WTC11 (cell line): ENCODE measurements at regions not wholly inside any gene's neighbourhood (a gene's known extent, or its start where the extent isn't known, plus 50 kb on each side); places are given as distances from the start of the nearest gene placed in this dataset.

ENCODE experiments used
- MYBL2 ChIP-seq: sonication (generic); formaldehyde crosslinking; IDR thresholded peaks from 2 replicates; pipeline ENCODE4 v1.8.1; 2023; ENCODE audit warnings: mild to moderate bottlenecking, moderate library complexity, missing genetic modification reagents
- TEAD4 ChIP-seq: sonication (generic); formaldehyde crosslinking; IDR thresholded peaks from 2 replicates; pipeline ENCODE4 v1.8.0; 2022; ENCODE audit warnings: mild to moderate bottlenecking, missing genetic modification reagents
- TF ChIP-seq, protein P1 (sequence below): fragments of 200-600 bp; IDR thresholded peaks from 2 replicates; pipeline ENCODE4 v1.8.0; 2022; ENCODE audit warnings: antibody characterized with exemption
- TF ChIP-seq, protein P2 (sequence below): sonication (generic); formaldehyde crosslinking; conservative IDR thresholded peaks from 2 replicates; pipeline ENCODE4 v1.8.1; 2022; ENCODE audit warnings: mild to moderate bottlenecking, missing genetic modification reagents
- TF ChIP-seq, protein P3 (sequence below): sonication (generic); formaldehyde crosslinking; IDR thresholded peaks from 2 replicates; pipeline ENCODE4 v1.8.0; 2022; ENCODE audit warnings: mild to moderate bottlenecking, missing genetic modification reagents

DNA sequence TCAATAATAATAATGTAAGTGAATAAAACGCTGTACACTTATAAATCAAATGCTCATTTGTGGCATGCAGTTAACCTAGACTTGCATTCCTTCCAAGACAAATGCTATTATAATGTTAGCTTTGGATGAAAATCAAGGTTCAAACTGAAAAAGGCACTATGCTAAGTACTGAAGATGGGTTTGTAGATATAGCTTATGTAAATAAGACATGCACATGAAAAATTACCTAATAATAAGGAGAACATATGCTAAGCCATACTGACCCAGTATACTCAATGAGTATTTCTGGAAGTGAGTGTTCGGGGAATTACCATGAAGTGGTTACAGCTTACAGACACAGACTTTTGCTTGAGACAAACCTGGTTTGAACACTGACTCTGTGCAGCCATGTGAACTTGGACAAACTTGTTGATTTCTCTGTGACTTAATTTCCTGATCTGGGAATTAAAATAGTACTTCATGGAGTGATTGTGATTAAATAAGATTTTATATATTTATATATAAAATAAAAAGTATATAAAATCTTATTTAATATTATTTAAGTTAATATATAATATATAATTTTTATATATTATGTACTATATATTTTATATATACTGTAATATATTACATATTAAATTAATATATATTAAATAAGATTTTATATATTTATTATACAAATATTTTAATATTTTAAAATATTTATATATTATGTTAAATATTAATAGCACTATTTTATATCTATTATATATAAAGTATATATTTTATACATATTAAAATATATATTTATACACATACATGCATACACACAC is 159.2 kb downstream of the ZPLD1 start:
- TF ChIP-seq, protein P1, sequence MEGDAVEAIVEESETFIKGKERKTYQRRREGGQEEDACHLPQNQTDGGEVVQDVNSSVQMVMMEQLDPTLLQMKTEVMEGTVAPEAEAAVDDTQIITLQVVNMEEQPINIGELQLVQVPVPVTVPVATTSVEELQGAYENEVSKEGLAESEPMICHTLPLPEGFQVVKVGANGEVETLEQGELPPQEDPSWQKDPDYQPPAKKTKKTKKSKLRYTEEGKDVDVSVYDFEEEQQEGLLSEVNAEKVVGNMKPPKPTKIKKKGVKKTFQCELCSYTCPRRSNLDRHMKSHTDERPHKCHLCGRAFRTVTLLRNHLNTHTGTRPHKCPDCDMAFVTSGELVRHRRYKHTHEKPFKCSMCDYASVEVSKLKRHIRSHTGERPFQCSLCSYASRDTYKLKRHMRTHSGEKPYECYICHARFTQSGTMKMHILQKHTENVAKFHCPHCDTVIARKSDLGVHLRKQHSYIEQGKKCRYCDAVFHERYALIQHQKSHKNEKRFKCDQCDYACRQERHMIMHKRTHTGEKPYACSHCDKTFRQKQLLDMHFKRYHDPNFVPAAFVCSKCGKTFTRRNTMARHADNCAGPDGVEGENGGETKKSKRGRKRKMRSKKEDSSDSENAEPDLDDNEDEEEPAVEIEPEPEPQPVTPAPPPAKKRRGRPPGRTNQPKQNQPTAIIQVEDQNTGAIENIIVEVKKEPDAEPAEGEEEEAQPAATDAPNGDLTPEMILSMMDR: no peak
- TF ChIP-seq, protein P2, sequence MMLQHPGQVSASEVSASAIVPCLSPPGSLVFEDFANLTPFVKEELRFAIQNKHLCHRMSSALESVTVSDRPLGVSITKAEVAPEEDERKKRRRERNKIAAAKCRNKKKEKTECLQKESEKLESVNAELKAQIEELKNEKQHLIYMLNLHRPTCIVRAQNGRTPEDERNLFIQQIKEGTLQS (CRISPR knock-in tag): no peak
- no peak for TF ChIP-seq TEAD4 (CRISPR knock-in tag)
- no peak for TF ChIP-seq MYBL2
- TF ChIP-seq, protein P3, sequence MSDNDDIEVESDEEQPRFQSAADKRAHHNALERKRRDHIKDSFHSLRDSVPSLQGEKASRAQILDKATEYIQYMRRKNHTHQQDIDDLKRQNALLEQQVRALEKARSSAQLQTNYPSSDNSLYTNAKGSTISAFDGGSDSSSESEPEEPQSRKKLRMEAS (CRISPR knock-in tag): no peak
